ENCODE measurements at regions not wholly inside any gene's neighbourhood (a gene's known extent, or its start where the extent isn't known, plus 50 kb on each side); places are given as distances from the start of the nearest gene placed in this dataset.
"Not testable (repeated sequence)": the region's sequence is repeated elsewhere in the genome, so short reads cannot be mapped to it uniquely, and the experiment has no call there.

- no peak for DNase-seq
These were observed 162.3 kb downstream of the CPEB2 start for GRCh38 chr4:15164571-15164970.

- no peak for DNase-seq
These were observed 165.5 kb downstream of the CPEB2 start for GRCh38 chr4:15167743-15168142.

GRCh38 chr4:15168759-15169158, 166.5 kb downstream of the CPEB2 start:
- no peak for DNase-seq

- no peak for DNase-seq
These were observed 169.4 kb downstream of the CPEB2 start for GRCh38 chr4:15171725-15172124.

- DNase-seq, result no peak
These were observed 171.0 kb downstream of the CPEB2 start for GRCh38 chr4:15173251-15173650.

- not testable (repeated sequence) for DNase-seq
These were observed 171.9 kb downstream of the CPEB2 start for GRCh38 chr4:15174168-15174567.

GRCh38 chr4:15179842-15180241, 177.6 kb downstream of the CPEB2 start:
- not testable (repeated sequence) for DNase-seq

GRCh38 chr4:15182600-15183220, 180.4 kb downstream of the CPEB2 start:
- DNase-seq, result peak; percentile 54

GRCh38 chr4:15186149-15186548, 183.9 kb downstream of the CPEB2 start:
- DNase-seq, result no peak

- DNase-seq, result no peak
These were observed 184.5 kb downstream of the CPEB2 start for GRCh38 chr4:15186806-15187205.

- DNase-seq, result no peak
These were observed 186.6 kb downstream of the CPEB2 start for GRCh38 chr4:15188605-15189539.

GRCh38 chr4:15194520-15194919, 192.2 kb downstream of the CPEB2 start:
- DNase-seq, result no peak

- no peak for DNase-seq
These were observed 194.7 kb downstream of the CPEB2 start for GRCh38 chr4:15197005-15197404.

GRCh38 chr4:15198070-15198727, 195.9 kb downstream of the CPEB2 start:
- DNase-seq, result no peak

- DNase-seq, result no peak
These were observed 199.5 kb downstream of the CPEB2 start for GRCh38 chr4:15201782-15202181.

GRCh38 chr4:15202481-15202880, 200.2 kb downstream of the CPEB2 start:
- no peak for DNase-seq

- DNase-seq, result not testable (repeated sequence)
These were observed 204.2 kb downstream of the CPEB2 start for GRCh38 chr4:15206526-15206925.

- DNase-seq, result no peak
These were observed 211.2 kb downstream of the CPEB2 start for GRCh38 chr4:15213302-15213970.

GRCh38 chr4:15215109-15215508, 212.7 kb upstream of the C1QTNF7 start:
- DNase-seq, result no peak

- DNase-seq, result no peak
These were observed 201.6 kb upstream of the C1QTNF7 start for GRCh38 chr4:15226203-15226602.

GRCh38 chr4:15231265-15232091, 196.4 kb upstream of the C1QTNF7 start:
- DNase-seq, result peak; percentile 83
